ENCODE measurements at regions not wholly inside any gene's neighbourhood (a gene's known extent, or its start where the extent isn't known, plus 50 kb on each side); places are given as distances from the start of the nearest gene placed in this dataset.
A peak's percentile ranks its signal among the peaks of the same experiment; 100 is the strongest.
"Not testable (repeated sequence)": the region's sequence is repeated elsewhere in the genome, so short reads cannot be mapped to it uniquely, and the experiment has no call there.

- no peak for DNase-seq (ENCODE audit: low spot score)
Measured at GRCh38 chr15:47129033-47129432, 588.3 kb upstream of the SEMA6D start.

GRCh38 chr15:47131450-47131849 lies 585.9 kb upstream of the SEMA6D start:
- not testable (repeated sequence) for DNase-seq (ENCODE audit: low spot score)

DNA sequence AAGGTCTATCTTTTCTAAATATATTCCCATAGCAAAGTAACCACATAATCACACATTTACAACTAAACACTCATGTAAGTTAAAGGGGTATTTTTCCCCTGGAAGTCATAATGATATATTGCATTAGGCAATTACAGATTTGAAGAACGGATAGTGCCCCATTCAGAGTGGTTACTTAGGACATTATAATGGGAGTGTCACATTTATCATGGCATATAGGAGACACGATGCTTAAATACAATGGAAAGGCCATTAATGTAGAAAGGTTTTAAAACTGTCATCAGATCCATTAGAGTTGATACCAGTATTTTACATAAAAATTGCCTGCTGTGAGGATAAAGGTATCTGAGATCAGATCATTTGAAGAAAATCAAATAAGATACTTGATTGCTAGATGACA lies 582.0 kb upstream of the SEMA6D start:
- DNase-seq (ENCODE audit: low spot score), result no peak

- no peak for DNase-seq (ENCODE audit: low spot score)
Measured at GRCh38 chr15:47136236-47136635, 581.1 kb upstream of the SEMA6D start.

GRCh38 chr15:47139965-47140364 lies 577.3 kb upstream of the SEMA6D start:
- DNase-seq (ENCODE audit: low spot score), result no peak

DNA sequence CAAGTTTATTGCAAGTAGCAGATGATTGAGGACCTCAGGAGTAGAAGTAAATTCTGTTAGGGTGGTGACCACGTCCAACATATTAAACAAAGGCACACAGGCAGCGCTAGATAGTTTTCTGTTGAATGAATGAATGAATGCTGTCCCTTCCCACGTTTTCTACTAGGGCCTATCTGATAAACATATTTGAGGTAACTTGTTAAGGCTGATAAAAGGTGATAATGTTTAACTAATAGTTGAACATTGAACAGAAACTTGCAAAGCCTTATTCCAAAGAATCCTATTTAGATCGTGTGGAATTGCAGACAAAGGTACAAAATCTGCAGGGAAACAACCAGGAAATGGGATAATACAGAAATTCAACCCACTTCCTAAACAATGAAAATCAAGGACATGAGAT lies 559.5 kb upstream of the SEMA6D start:
- no peak for DNase-seq (ENCODE audit: low spot score)

- no peak for DNase-seq (ENCODE audit: low spot score)
Measured at GRCh38 chr15:47158573-47158972, 558.7 kb upstream of the SEMA6D start.

GRCh38 chr15:47177177-47177576 lies 540.1 kb upstream of the SEMA6D start:
- no peak for DNase-seq (ENCODE audit: low spot score)

GRCh38 chr15:47179988-47180387 lies 537.3 kb upstream of the SEMA6D start:
- DNase-seq (ENCODE audit: low spot score), result no peak

DNA sequence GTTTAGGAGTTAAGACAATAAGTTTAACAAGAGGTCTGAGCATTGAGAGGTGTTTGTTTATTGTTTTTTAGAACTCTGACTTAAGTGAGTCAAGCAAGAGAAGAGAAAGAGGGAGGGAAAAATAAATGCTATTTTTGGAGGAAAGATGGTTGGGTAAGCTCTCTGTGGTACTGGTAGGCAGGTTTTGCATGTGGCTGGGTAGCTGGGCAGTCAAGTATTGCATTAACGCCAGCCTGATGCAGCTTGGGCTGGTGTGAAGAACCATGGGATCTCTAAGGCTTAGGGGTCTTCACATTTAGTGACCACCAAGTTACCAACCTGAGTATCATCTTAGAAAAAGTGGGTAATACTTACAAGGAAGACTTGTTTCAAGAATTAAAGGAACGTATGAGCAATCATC lies 534.5 kb upstream of the SEMA6D start:
- DNase-seq (ENCODE audit: low spot score), result no peak

DNA sequence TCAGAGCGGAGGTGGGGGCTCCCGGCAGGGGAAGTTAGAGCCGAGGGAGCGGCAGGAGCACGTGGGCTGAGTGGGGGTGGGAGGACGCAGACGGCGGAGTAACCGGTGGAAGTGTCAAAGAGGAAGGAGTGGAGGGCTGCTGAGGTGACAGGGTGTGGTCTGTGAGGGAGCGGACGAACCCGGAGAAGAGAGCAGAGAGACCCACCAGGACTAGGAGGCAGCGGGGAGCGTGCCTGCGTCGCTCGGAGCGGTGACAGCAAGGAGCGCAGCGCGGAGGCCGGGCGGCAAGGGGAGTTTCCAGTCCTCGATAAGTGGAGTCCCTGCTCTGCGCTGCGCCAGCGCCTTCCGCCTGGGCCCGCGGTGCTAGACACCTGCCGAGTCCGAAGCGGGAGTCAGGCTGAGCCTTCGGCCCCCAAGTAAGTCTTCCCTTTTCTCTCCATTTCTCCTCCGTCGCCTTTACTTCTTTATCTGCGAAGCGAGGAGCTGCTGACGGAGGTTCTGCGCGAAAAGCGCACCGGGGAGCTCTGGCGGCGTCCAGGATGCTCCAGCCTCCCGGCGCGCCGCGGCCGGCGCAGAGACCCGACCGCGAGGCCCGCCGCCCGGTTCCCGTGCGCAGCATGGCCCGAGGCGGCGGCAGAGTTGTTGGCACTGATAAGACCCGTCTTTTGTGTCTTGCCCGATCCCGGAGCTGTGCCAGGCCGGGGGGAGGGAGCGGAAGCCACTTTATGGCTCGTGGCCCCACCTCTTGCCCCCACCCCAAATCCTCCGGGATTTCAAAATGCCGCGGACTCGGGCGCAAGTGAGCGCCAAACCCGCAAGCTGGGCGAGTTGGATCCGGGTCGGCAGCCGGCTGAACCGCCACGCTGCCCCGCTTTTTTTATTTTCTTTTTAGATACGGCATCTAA lies 533.0 kb upstream of the SEMA6D start:
- no peak for DNase-seq (ENCODE audit: low spot score)

DNA sequence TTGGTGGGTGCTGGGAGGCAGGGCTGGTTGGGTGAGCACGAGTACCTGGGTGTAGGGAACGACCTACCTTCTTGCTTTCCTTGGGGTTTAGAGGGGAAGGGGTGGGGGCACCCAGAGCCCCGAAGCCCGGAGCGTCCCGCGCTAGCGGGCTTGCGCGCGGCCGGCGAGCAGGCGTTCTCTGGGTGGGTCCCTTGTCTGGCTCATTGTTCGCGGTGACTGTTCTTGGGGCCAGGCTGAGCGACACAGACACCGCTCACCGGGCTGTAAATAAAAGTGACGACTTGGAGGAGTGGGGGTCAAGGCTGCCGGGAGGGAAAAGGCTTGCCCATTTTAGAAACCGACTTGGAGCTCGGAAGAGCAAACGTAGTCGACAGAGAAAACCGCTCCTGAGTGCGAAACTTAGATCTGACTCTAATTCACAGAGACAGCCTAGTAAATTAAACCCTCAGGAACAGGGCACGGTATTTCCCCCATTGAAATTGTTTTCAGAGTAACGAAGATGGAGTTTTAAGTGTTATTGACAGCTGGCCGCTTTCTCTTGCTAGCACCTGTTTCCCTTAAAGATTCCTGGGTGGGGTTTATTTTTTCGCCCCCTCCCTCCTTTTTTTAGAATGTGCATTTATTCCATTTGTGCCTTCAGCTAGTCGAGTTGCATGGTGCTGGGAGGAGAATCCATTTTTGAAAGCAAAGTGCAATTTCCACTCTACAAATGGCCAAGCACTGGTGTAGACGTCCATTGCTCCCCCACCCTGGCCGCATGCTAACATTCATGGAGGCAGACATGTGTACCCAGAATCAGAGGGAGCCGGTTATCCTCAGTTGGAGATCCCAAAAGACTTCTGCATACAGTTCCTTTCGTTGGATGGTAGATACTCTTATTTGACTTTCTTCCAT lies 532.1 kb upstream of the SEMA6D start:
- DNase-seq (ENCODE audit: low spot score), result no peak

DNA sequence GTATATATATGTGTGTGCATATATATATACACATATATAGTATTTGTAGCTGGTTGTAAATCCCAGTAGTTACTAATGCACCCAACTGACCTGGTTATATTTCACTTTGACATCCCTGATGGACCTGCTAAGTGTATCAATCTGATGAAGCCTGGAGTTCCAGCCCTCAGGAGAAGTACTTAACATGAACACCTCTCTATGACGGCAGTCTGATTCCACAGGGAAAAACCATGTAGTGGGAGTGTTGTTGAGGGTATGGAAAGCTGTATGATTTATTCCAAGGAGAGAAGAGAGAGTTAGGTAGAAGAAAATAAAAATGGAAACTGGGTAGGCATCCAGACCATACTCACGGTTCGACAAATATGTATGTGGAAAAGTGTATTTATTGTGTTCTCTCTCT lies 531.2 kb upstream of the SEMA6D start:
- no peak for DNase-seq (ENCODE audit: low spot score)

GRCh38 chr15:47188758-47189507 lies 528.4 kb upstream of the SEMA6D start:
- DNase-seq (ENCODE audit: low spot score), result no peak

DNA sequence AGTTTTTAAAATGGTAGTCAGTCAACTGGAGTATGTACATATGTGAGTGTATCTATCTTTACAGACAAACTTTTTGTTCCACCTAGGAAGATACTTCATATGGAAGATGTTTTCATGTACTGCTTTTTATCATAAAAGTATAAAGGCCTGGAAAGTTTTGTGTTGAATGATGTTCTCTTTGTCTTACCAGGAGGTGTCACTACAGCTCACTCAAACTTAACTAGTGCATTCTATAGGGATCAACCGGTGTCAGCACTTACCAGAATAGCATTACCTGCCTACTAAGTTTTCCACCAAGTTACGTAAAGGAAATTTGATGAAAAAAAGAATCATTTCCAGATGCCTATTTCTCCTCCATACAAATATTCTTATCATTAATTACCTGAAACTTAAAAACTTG lies 522.6 kb upstream of the SEMA6D start:
- DNase-seq (ENCODE audit: low spot score), result no peak

DNA sequence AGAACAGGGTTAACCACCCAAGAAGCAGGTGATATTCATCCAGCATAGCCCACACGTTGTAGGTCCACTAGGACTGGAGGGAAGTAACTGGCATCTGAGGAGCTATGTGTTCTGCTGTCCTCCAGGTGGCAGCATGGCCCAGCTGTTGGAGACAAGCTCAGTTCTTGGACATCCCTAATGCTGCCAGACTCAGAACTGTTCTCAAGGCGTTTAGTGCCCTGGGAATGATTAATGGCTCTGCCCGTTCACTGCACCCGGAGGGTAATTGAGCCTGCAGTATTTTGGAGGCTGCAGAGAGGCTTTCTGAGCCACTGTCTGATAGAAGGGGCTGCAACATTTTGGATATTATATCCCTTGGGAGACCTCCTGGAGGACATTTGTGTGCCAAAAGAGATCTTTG lies 521.3 kb upstream of the SEMA6D start:
- DNase-seq (ENCODE audit: low spot score), result peak; percentile 52

DNA sequence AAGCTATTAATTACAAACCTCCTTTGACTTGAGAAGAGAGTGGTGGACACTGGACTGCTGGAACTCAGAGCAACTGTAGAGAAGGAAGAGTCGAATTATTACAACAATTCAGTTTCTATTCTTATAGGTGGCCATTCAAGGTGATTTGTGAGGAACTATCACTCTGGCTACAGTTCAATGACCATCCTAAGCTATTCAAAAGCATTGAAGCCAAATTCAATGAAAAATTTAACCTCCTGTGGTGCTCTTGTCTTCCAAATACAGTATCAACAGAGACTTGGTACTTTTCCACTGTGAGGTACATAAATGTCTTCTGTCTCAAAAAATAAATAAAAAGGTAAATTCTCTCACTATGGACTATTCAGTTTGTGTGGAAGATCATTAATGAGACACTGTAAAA lies 513.3 kb upstream of the SEMA6D start:
- DNase-seq (ENCODE audit: low spot score), result no peak

DNA sequence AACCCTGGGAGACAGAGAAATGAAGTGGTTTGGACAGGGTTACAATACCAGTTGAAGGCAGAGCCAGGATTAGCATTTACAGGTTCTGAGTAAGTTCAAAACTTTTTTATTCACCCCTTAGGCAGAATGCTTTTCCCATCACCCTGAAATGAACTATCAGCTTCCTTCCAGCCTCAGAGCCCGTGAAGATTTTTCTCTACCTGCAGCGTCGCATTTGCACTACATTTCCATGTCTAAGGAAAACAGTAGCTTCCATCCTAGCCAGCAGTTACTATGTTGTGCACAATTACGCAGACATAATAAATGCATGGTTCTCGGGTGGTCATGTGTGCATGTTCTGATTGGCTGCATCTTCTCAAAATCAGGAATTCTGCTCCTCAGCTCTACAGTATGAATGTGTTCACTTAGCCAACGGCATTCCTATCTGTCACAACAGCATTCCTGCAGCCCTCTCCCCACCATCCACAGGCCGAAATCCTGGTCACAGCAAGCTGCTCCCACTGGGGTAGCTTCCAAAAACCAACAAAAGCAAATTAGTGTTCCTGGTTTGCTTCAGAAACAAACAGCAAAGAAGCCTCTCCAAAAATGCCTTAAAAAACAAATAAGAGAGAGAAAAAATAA lies 510.8 kb upstream of the SEMA6D start:
- DNase-seq (ENCODE audit: low spot score), result no peak

DNA sequence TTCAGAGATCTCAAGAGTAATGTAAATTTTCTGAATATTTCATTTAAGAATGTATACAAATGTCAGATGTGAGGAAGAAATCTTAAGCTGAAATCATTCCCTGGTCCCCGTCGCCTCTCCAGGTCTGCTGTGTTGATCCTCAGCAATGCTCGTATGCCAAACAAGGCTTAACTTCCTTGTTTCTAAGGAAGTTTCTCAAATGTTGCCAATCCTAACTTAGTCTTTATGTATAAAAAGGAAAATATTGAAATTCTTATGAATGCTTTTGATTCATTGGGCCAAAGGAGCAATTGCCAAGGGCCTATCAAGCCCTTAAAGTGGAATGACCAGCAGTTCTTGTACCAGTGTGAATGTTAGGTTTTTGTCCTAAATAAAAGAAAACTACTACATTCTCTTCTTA lies 507.7 kb upstream of the SEMA6D start:
- DNase-seq (ENCODE audit: low spot score), result no peak

DNA sequence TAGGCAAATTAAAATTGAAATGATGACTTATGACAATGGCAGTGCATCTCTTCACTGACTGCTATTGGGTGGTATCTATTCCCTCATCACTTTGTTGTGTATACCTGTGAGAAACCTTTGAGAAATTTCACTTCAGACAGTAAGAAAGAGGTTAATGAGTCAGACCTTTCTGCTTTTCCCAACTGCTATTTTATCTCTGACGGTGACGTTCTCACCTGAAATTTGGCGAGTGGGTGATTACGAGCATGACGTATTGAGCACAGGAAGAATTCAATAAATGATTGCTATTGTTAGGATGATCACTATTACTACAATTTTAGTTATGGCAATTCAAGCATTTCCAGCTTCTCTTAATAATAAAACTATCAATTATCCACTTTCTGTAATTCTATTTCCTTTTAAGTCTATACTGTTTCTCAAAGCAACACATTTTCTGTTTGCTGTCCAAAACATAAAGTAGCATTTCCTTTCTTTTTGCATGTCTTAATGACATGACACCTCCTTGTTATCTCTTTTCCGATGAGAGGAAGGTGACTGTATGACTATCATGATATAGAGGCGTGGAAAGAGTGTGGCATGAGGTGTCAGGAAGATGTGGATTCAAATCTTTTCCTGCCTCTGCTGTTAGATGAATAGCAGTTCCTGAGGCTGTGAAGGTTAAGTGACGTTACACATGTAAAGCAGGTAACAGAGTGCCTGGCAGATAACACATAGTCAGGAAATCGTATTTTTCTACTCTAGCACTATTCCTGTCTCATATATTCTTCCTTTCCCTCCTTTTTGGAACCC lies 504.9 kb upstream of the SEMA6D start:
- no peak for DNase-seq (ENCODE audit: low spot score)

- no peak for DNase-seq (ENCODE audit: low spot score)
Measured at GRCh38 chr15:47213883-47214282, 503.4 kb upstream of the SEMA6D start.

Measured in activated CD4-positive, alpha-beta T cell treated with anti-CD3 and anti-CD28 coated beads, Interleukin-2, Interleukin-4, amounts not matched to agents 100 ng/mL and 50 ng/mL, durations not matched to agents 16 hours and 8 hours (primary cell).